Fibroblast of lung (primary cell): ENCODE measurements at regions not wholly inside any gene's neighbourhood (a gene's known extent, or its start where the extent isn't known, plus 50 kb on each side); places are given as distances from the start of the nearest gene placed in this dataset.

ENCODE experiments used
- DNase-seq, 2 donors: peaks; one replicate each; pipeline versions ENCODE4 v3.0.0 to v3.0.0-alpha.2; 2010; ENCODE audit warnings: low read depth in 2 of 2
- H2AFZ ChIP-seq: 2 replicates; pipeline ENCODE4 v1.5.1; 2012; ENCODE audit warnings: low read length, control low read depth, inconsistent platforms
- H3K27ac ChIP-seq: 2 replicates; pipeline ENCODE4 v1.5.1; 2011; ENCODE audit warnings: low read length, control low read depth; ENCODE audit not compliant: insufficient read depth
- H3K27me3 ChIP-seq: 2 replicates; pipeline ENCODE4 v1.5.1; 2011; ENCODE audit warnings: mild to moderate bottlenecking, low read length; ENCODE audit not compliant: control insufficient read depth, insufficient read depth
- H3K36me3 ChIP-seq: 2 replicates; pipeline ENCODE4 v1.5.1; 2011; ENCODE audit warnings: low read length; ENCODE audit not compliant: control insufficient read depth, insufficient read depth
- H3K4me1 ChIP-seq: 2 replicates; pipeline ENCODE4 v1.5.1; 2011; ENCODE audit warnings: low read length; ENCODE audit not compliant: control insufficient read depth, insufficient read depth; ENCODE audit errors: extremely low read depth
- H3K4me2 ChIP-seq: 2 replicates; pipeline ENCODE4 v1.5.1; 2011; ENCODE audit warnings: low read length, control low read depth; ENCODE audit not compliant: insufficient read depth; ENCODE audit errors: extremely low read depth
- H3K4me3 ChIP-seq, 4 experiments: fragments of 200-600 bp in 1 of 4; sonication (generic) in 1 of 4; replicated peaks in 1 of 4; 2 replicates each; pipeline ENCODE4 v1.5.1; 2011 to 2016; ENCODE audit warnings: low read length in 4 of 4, low read depth in 3 of 4, mild to moderate bottlenecking in 3 of 4, control low read depth in 2 of 4, inconsistent platforms in 1 of 4, mixed read lengths in 1 of 4; ENCODE audit not compliant: insufficient read depth in 1 of 4; ENCODE audit errors: control extremely low read depth in 1 of 4
- H3K79me2 ChIP-seq: 2 replicates; pipeline ENCODE4 v1.5.1; 2012; ENCODE audit warnings: mild to moderate bottlenecking, low read length, inconsistent platforms; ENCODE audit not compliant: control insufficient read depth, insufficient read depth
- H3K9ac ChIP-seq: 2 replicates; pipeline ENCODE4 v1.5.1; 2011; ENCODE audit warnings: mild to moderate bottlenecking, low read length, control low read depth; ENCODE audit not compliant: insufficient read depth
- H3K9me3 ChIP-seq: 2 replicates; pipeline ENCODE4 v1.5.1; 2012; ENCODE audit warnings: low read depth, low read length; ENCODE audit not compliant: control insufficient read depth, insufficient read depth
- H4K20me1 ChIP-seq: 2 replicates; pipeline ENCODE4 v1.5.1; 2011; ENCODE audit warnings: low read length; ENCODE audit not compliant: control insufficient read depth, insufficient read depth; ENCODE audit errors: extremely low read depth
- EZH2 ChIP-seq: IDR thresholded peaks from 2 replicates; pipeline ENCODE4 v1.5.1; 2012; ENCODE audit warnings: low read length, control low read depth, mild to moderate bottlenecking; ENCODE audit errors: missing control alignments
- TF ChIP-seq, protein P1 (sequence below), 2 donors: IDR thresholded peaks in 1 of 2; conservative IDR thresholded peaks in 1 of 2; 1 replicate in 1 of 2; 2 replicates in 1 of 2; pipeline ENCODE4 v1.5.1; 2011 to 2012; ENCODE audit warnings: low read length in 2 of 2, control low read depth in 1 of 2, inconsistent platforms in 1 of 2, low read depth in 1 of 2, mild to moderate bottlenecking in 1 of 2

DNA sequence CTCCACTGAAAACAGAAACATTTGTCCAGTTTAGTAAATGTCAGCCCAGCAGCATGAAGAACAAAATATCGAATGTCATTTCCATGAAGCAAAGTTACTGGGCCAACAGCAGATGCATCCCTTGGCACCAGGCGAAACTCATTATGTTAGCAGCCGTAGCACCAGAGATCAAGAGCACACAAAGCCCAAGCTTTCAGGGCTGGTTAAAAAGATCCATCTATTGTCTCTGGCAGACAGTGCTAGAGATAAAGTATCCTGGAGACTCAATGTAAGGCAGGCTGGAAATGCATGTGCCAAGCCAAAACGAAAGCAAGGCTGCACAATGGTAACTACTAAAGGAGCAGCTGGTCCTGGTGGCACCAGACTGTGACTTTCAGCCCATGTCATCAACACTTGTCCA lies 120.3 kb upstream of the PLEKHG7 start:
- DNase-seq: no peak
- Histone ChIP-seq H3K4me3 (no peak overlapping the region), H3K9me3 (no peaks in the 10 kb centered on the region), H3K27ac (no peak overlapping the region), H3K9ac (no peak overlapping the region), H4K20me1 (no peaks in the 10 kb centered on the region), H3K4me2 (no peak overlapping the region), H3K4me1 (no peaks in the 10 kb centered on the region), H2AFZ (no peak overlapping the region), H3K36me3 (no peaks in the 10 kb centered on the region), H3K27me3 (no peaks in the 10 kb centered on the region), H3K79me2 (no peaks in the 10 kb centered on the region)
- TF ChIP-seq EZH2: no peak
- TF ChIP-seq, protein P1, sequence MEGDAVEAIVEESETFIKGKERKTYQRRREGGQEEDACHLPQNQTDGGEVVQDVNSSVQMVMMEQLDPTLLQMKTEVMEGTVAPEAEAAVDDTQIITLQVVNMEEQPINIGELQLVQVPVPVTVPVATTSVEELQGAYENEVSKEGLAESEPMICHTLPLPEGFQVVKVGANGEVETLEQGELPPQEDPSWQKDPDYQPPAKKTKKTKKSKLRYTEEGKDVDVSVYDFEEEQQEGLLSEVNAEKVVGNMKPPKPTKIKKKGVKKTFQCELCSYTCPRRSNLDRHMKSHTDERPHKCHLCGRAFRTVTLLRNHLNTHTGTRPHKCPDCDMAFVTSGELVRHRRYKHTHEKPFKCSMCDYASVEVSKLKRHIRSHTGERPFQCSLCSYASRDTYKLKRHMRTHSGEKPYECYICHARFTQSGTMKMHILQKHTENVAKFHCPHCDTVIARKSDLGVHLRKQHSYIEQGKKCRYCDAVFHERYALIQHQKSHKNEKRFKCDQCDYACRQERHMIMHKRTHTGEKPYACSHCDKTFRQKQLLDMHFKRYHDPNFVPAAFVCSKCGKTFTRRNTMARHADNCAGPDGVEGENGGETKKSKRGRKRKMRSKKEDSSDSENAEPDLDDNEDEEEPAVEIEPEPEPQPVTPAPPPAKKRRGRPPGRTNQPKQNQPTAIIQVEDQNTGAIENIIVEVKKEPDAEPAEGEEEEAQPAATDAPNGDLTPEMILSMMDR (conservative IDR thresholded peaks at IDR 0.05 in 1 of 2, IDR thresholded peaks at IDR 0.05 in 1 of 2; ENCODE audit: low read depth in 1 of 2, low read length in 2 of 2): no peak

DNA sequence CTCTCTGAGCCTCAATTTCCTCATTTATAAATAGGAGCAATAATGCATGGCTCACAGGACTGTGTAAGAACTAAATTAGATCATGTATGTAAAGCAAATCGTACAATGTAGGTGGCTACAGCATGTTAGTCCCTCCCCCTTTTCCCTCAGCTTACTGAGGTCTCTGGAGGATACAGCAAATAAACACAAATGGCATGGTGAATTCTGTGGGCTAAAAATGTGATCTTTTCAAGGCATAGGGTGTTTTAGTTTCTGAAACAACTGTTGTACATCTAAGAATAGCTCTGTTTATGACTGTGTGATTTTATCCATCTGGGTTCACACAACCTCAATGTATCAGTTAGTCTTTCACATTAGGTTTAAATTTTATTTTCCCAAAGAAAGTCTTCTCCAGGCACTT lies 121.2 kb upstream of the PLEKHG7 start:
- TF ChIP-seq, protein P1 (conservative IDR thresholded peaks at IDR 0.05 in 1 of 2, IDR thresholded peaks at IDR 0.05 in 1 of 2; ENCODE audit: low read depth in 1 of 2, low read length in 2 of 2): no peak
- TF ChIP-seq EZH2: no peak
- Histone ChIP-seq H3K27ac (no peak overlapping the region), H3K4me3 (no peak overlapping the region), H3K4me1 (no peaks in the 10 kb centered on the region), H3K4me2 (no peak overlapping the region), H3K36me3 (no peaks in the 10 kb centered on the region), H3K27me3 (no peaks in the 10 kb centered on the region), H3K9ac (no peak overlapping the region), H3K9me3 (no peaks in the 10 kb centered on the region), H2AFZ (no peak overlapping the region), H3K79me2 (no peaks in the 10 kb centered on the region), H4K20me1 (no peaks in the 10 kb centered on the region)
- peak in 1 of 2 donors; percentile 21 for DNase-seq

DNA sequence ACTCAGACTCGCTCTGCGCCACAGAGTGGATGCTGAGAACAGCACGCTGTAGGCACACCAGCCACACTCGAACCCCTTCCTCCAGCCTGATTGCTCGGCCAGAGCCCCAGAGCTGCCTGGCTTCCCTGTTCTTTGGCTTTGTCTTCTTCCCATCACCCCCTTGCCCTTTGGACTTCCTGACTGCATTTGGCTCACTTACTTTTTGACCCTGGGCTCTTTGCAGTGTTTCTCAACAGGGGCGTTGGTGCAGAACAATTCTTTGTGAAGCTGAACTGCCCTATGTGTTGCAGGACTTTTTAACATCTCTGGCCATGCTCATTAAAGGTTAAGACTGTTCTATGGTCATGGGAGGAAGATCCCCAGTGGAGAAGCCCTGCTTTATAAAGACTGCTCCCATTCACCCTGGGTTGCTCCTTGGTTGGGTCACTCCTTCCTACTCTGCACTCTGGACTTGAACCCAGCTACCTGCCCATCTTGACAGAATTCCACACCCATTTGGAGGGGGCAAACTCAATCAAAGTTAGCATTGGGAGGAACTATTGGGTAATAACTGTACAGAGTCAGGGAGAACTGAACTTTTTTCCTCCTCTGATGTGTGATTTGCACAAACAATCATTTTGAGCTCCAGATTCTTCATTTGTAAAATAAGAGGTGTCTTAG lies 127.7 kb upstream of the PLEKHG7 start:
- no peak overlapping the region for H3K27ac ChIP-seq
- no peak overlapping the region for H2AFZ ChIP-seq
- no peaks in the 10 kb centered on the region for H3K4me1 ChIP-seq
- H3K4me3 ChIP-seq: no peak overlapping the region
- no peak for DNase-seq
- no peaks in the 10 kb centered on the region for H3K36me3 ChIP-seq
- H3K9ac ChIP-seq: no peak overlapping the region
- no peaks in the 10 kb centered on the region for H4K20me1 ChIP-seq
- H3K9me3 ChIP-seq: no peaks in the 10 kb centered on the region
- H3K4me2 ChIP-seq: no peak overlapping the region
- no peaks in the 10 kb centered on the region for H3K27me3 ChIP-seq
- TF ChIP-seq, protein P1 (conservative IDR thresholded peaks at IDR 0.05 in 1 of 2, IDR thresholded peaks at IDR 0.05 in 1 of 2; ENCODE audit: low read depth in 1 of 2, low read length in 2 of 2): no peak
- TF ChIP-seq EZH2: no peak
- H3K79me2 ChIP-seq: no peaks in the 10 kb centered on the region
